H54 (cell line): ENCODE measurements at regions not wholly inside any gene's neighbourhood (a gene's known extent, or its start where the extent isn't known, plus 50 kb on each side); places are given as distances from the start of the nearest gene placed in this dataset.

ENCODE experiments used
- DNase-seq: peaks from one replicate; pipeline ENCODE4 v3.0.0; 2011; ENCODE audit warnings: low spot score, mixed read lengths; ENCODE audit not compliant: insufficient read length
- FAIRE-seq: peaks from 3 replicates; lab custom pipeline; 2011; peaks lifted over from hg19 to GRCh38; lab: Jason Lieb, UNC
- POLR2A ChIP-seq: IDR thresholded peaks from 2 replicates; pipeline ENCODE4 v1.6.1; 2011; ENCODE audit warnings: low read depth, mild to moderate bottlenecking, low read length

DNA sequence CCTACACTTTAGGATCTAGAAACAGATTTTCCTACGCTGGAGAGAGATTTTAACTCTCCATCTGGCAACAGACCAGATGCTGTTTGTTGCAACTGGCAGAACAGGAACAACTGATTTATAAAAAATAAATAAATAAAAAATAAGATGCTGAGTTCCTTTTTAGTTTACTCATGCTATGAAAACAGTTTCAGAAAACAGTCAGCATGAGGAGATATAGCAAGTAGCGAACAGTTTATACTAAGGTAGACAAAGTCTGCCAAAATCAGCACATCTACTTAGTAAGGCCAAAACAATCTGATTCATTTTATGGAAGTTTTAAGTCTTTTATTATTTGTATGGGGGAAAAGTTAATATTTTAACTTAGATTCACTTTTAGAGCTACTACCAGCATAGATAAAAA lies 974.0 kb upstream of the CNTNAP5 start:
- FAIRE-seq (no peak), DNase-seq (no peak)
- TF ChIP-seq POLR2A = no peak

DNA sequence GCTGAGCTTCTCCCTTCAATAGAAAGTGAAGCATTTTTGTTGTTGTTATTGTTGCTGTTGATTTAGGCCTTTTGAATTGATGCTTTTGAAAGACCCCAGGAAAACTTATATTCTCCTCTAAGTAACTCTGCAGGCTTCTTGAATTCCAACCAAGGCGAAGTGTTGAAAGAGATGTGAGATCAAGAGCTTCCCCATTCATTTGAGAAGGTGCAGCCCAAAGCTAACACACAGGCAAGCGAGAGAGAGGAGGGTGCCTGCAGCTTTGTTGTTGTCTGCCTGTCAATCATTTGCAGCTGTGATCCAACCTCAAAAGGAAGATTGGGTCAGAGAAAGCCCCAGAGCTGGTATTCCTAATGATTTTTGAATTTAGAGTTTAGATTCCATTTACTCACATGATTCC lies 963.6 kb upstream of the CNTNAP5 start:
- DNase-seq (no peak), FAIRE-seq (no peak)
- TF ChIP-seq POLR2A = no peak

DNA sequence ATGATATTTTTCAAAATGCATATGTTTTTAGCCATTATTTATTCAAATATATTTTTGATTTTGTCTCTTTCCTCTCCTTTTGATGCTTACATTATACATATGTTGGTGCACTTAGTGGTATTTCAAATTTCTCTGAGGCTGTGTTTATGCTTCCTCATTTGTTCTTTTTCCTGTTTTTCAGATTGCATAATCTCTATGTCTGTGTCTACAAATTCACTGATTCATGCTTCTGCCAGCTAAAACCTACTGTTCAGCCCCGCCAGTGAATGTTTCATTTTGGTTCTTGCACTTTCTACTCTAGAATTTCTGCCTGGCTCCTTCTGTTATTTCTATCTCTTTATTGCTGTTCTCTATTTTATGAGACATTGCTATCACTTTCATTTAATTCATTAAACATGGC lies 951.7 kb upstream of the CNTNAP5 start:
- no peak for TF ChIP-seq POLR2A
- DNase-seq (no peak), FAIRE-seq (no peak)

DNA sequence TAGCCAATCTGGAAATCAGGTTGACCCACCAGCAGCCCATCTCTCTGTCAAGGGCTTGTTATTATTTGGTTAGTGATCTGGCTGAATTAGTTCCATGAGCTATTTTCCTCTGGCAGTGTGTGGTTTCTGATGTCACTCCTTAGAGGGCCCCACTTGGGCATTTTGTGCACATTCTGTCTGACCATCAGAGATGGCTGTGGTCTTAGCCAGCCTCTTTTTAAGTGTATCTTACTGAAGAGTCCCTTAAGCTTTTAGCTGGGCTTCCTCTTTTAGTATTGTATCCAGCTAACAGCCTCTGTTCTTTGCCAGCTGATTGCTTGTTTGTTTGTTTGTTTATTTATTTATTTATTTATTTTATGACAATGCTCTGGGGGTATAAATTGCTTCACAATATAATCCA lies 951.1 kb upstream of the CNTNAP5 start:
- no peak for FAIRE-seq

DNA sequence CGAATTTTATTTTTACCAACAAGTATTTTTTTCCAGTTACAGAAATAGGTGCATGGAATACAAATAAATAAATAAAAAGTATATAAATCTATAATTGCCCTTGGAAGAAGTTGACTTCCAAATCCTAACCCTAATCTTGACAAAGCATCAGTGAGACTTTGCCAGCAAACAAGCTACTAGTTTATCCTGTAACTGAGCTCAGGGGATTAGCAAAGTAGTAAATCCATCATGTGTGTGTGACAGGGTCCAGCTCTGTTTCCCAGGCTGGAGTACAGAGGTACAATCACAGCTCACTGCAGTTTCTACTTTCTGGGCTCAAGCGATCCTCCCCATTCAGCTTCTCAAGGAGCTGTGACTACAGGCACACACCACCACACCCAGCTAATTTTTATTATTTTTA lies 948.0 kb upstream of the CNTNAP5 start:
- no peak for FAIRE-seq
- TF ChIP-seq POLR2A = no peak
- no peak for DNase-seq

More for the DNA sequence above, 951.1 kb upstream of the CNTNAP5 start:
- TF ChIP-seq POLR2A = no peak
- no peak for DNase-seq

DNA sequence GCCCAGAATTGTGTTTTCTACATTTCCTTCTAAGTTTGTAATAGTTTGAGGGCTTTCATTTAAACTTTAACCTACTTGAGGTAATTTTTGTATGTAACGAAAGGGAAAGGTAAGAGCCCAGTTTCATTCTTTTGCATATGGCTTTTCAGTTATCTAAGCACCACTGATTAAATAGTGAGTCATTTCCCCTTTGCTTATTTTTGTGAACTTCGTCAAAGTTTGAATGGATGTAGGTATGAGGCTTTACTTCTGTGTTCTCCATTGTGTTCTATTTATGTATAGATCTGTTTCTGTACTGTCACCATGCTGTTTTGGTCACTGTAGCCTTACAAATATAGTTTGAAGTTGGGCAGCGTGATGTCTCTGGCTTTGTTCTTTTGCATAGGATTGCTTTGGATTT lies 944.8 kb upstream of the CNTNAP5 start:
- TF ChIP-seq POLR2A = no peak
- no peak for FAIRE-seq

DNA sequence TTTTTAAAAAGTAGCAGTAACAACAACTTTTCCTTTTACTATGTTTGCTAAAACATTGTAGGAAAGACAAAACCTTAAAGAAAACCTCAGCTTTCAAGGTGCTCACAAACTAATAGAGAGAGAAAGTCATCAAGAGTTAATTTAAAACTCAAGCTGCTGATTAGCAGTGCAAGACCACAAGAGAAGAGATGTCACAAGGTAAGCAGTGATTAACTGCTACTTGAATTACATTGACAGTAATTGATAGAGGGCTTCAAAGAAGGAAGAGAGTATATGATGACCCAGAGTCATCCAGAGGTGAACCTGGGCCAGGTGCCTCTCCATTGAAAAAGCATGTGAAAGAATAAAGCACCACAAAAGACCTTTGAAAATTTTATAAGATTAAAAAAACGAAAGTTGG lies 939.6 kb upstream of the CNTNAP5 start:
- no peak for FAIRE-seq
- DNase-seq = no peak
- TF ChIP-seq POLR2A = no peak

More for the DNA sequence above, 944.8 kb upstream of the CNTNAP5 start:
- no peak for DNase-seq

DNA sequence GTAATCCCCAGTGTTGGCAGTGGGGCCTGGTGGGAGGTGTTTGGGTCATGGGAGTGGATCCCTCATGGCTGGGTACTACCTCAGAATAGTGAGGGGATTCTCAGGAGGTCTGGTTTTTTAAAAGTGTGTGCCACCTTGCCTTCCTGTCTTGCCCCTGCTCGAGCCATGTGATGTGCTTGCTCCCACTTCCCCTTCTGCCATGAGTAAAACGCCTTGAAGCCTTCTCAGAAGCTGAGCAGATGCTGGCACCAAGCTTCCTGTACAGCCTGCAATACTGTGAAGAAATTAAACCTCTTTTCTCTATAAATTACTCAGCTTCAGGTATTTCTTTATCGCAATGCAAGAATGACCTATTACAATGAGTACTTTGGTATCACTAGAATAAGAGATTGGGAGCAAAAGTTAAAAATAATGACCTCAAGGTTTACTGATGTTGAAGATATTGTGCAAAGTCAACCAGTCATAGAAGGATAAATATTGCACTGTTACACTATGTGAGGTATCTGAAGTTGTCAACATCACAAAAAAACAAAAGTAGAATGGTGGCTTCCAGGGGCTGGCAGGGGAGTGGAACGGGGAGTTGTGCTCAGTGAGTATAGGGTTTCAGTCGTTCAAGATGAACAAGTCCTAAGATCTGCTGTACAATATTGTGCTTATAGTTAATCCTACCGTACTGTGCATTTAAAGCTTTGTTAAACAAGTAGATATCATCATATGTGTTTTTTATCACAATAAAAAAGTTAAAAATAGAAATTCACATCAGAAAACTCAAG lies 938.3 kb upstream of the CNTNAP5 start:
- FAIRE-seq (no peak), DNase-seq (no peak)
- no peak for TF ChIP-seq POLR2A

DNA sequence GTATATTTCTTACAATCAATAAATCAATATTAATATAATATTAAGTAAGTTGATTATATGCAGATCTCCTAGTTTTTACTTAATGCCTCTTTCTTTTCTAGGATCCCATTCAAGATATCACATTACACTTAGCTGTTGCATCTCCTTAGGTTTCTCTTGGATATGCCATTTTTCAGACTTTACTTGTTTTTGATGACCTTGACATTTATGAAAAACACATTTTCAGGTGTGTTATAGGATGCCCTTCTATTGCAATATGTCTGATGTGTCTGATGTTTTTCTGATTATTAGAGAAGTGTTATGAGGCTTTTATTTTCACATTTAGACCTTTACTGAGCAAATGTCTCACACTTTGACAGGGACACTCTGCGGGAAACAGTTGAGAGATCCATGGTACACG lies 933.6 kb upstream of the CNTNAP5 start:
- FAIRE-seq (no peak), DNase-seq (no peak)

DNA sequence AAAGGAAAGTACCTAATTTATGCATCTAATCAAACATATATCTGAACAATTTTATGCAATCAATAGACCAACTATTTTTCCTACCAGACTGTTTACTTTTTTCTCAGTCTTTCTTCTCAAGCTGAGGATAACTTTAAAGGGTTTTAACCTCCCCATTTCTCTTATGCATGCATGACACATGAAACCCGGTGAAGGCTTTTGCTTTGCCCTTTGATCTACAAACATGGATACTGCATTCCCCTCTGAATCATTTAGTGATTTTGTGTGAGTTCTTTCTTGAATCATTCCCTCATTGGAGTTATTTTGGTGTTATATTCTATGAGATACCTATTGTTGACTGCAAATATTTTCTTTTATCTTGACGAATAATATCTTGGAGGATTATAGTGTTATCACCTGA lies 931.9 kb upstream of the CNTNAP5 start:
- DNase-seq = no peak
- FAIRE-seq = no peak
- no peak for TF ChIP-seq POLR2A

More for the DNA sequence above, 933.6 kb upstream of the CNTNAP5 start:
- TF ChIP-seq POLR2A = no peak

DNA sequence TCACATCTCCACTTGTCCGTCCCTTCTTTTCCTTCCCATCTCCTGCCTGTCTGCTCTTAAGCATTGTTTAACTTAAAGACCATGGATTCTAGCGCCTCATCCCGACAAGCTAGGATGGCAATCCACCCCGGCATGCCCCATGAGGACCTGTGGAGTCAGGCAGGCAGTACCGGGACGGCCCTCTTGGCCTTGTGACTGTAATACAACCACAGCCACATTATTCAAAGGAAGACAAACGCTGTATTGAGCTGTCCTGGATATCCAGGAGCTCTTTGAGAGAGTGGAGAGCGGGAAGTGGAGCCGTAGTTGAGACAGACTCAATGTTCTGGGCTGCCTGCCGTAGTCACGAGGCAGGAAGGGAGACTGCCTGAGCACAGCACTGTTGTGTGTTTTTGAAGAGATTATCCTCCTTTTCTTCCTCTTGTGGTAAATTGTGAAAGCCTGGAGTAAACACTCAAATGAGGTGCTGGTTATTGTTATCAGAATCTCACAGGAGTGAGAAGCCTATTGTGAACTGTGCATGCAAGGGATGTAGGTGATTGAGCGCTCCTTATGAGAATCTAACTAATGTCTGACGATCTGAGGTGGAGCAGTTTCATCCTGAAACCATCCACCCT lies 929.8 kb upstream of the CNTNAP5 start:
- no peak for TF ChIP-seq POLR2A
- DNase-seq (no peak), FAIRE-seq (no peak)

DNA sequence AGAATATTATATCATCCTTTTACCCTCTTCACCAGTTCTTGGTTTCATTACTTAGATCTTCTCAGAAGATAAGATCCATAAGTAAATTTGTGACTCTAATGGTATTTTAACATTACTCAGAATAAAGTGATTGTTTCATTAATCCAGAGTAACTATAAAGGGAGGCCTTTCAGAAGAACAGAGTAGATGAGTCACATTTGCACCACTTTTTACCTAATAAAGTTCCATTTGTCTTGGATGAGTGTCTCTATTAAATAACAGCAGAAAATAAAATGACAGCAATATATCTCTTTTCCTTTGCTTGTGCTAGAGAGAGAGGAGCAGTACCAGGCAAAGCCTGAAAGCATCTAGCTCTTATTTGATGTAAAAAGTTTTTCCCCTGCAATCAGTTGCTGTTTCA lies 926.5 kb upstream of the CNTNAP5 start:
- TF ChIP-seq POLR2A = no peak
- DNase-seq (no peak), FAIRE-seq (no peak)

DNA sequence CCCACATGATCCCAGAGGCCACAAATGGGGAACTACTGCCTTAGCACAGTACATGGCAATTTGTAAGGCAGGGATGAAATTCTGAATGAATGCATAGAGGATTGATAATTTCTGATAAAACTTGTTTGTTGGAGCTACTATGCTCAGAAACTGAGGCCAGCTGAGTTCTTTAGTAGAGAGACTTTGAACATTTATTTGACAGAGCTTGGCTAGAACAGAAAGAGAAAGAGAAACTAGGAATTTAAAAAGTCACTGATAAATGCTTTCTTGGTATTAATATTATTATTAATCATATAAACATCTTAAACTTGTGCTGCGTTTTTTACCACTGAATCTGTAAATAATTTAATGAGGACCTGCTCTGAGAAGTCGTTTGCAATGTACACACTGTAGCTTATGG lies 923.7 kb upstream of the CNTNAP5 start:
- no peak for TF ChIP-seq POLR2A
- DNase-seq (no peak), FAIRE-seq (no peak)

DNA sequence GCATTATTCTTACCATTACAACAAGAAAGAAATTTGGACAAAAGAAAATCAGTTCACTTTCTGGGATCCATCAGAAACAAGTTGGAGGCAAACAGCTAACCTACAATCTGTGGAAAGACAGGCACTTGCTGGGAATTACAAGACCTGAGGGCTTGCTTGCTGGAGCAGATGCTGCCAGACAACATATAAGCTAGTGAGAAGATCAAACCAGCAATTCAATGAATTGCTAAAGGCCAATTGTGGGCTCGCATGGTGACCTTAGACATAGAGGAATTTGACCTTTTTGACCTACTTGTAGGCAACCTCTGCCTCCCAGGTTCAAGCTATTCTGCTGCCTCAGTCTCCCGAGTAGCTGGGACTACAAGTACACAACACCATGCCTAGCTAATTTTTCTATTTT lies 921.2 kb upstream of the CNTNAP5 start:
- DNase-seq (no peak), FAIRE-seq (no peak)
- no peak for TF ChIP-seq POLR2A

DNA sequence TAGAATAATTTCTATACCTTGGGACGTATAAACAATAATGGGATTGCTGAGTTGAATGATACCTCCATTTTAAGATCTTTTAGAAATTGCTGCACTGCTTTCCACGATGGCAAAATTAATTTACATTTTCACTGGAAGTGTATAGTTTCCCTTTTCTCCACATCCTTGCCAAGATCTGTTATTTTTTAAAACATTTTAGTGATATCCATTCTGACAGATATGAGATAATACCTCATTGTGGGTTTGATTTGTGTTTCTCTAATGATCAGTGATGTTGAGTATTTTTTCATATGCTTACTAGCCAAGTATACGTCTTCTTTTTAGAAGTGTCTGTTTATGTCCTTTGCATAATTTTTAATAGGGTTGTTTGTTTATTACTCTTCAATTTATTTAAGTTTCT lies 908.5 kb upstream of the CNTNAP5 start:
- FAIRE-seq (no peak), DNase-seq (no peak)
- no peak for TF ChIP-seq POLR2A
